H9 (cell line): ENCODE measurements at regions not wholly inside any gene's neighbourhood (a gene's known extent, or its start where the extent isn't known, plus 50 kb on each side); places are given as distances from the start of the nearest gene placed in this dataset.

Source experiments
- DNase-seq: peaks from one replicate; pipeline ENCODE4 v3.0.0-alpha.2; 2017
- H2AFZ ChIP-seq: one replicate; pipeline ENCODE4 v1.6.1; 2013; ENCODE audit warnings: mild to moderate bottlenecking, low read length, control low read depth, moderate library complexity
- H2AK5ac ChIP-seq: 2 replicates; pipeline ENCODE4 v1.6.1; 2013; ENCODE audit warnings: low read length, control low read depth, mixed read lengths; ENCODE audit not compliant: insufficient read length
- H2BK120ac ChIP-seq: one replicate; pipeline ENCODE4 v1.6.1; 2013; ENCODE audit warnings: low read depth, mild to moderate bottlenecking, low read length, control low read depth, inconsistent platforms; ENCODE audit not compliant: poor library complexity, severe bottlenecking
- H2BK12ac ChIP-seq: 2 replicates; pipeline ENCODE4 v1.6.1; 2013; ENCODE audit warnings: low read length, control low read depth, mixed read lengths, low read depth; ENCODE audit not compliant: insufficient read length
- H2BK15ac ChIP-seq: 2 replicates; pipeline ENCODE4 v1.6.1; 2013; ENCODE audit warnings: low read depth, low read length, control low read depth
- H2BK20ac ChIP-seq: one replicate; pipeline ENCODE4 v1.6.1; 2013; ENCODE audit warnings: low read depth, mild to moderate bottlenecking, low read length, control low read depth, inconsistent platforms; ENCODE audit not compliant: poor library complexity, severe bottlenecking
- H2BK5ac ChIP-seq: 2 replicates; pipeline ENCODE4 v1.6.1; 2013; ENCODE audit warnings: low read length, control low read depth, mixed read lengths; ENCODE audit not compliant: insufficient read length
- H3K14ac ChIP-seq: 2 replicates; pipeline ENCODE4 v1.6.1; 2013; ENCODE audit warnings: low read length, control low read depth; ENCODE audit not compliant: insufficient read depth
- H3K18ac ChIP-seq: 2 replicates; pipeline ENCODE4 v1.6.1; 2013; ENCODE audit warnings: low read depth, mild to moderate bottlenecking, mixed read lengths, low read length, control low read depth; ENCODE audit not compliant: insufficient read length
- H3K23ac ChIP-seq: 2 replicates; pipeline ENCODE4 v1.6.1; 2013; ENCODE audit warnings: low read length, control low read depth, mixed read lengths, low read depth; ENCODE audit not compliant: insufficient read length
- H3K23me2 ChIP-seq: 2 replicates; pipeline ENCODE4 v1.6.1; 2013; ENCODE audit warnings: low read depth, mild to moderate bottlenecking, mixed read lengths, low read length, control low read depth; ENCODE audit not compliant: insufficient read length, poor library complexity, severe bottlenecking
- H3K27ac ChIP-seq: 2 replicates; pipeline ENCODE4 v1.5.1; 2013; ENCODE audit warnings: low read length, control low read depth, mixed read lengths, low read depth; ENCODE audit not compliant: insufficient read length
- H3K27me3 ChIP-seq: 2 replicates; pipeline ENCODE4 v1.6.1; 2013; ENCODE audit warnings: low read length, control low read depth, inconsistent platforms; ENCODE audit not compliant: insufficient read depth
- H3K4ac ChIP-seq: 2 replicates; pipeline ENCODE4 v1.6.1; 2013; ENCODE audit warnings: low read depth, mild to moderate bottlenecking, control low read depth, inconsistent platforms, low read length, moderate library complexity
- H3K4me1 ChIP-seq: 2 replicates; pipeline ENCODE4 v1.6.1; 2013; ENCODE audit warnings: low read length, control low read depth, inconsistent platforms; ENCODE audit not compliant: insufficient read depth
- H3K4me2 ChIP-seq: 2 replicates; pipeline ENCODE4 v1.6.1; 2013; ENCODE audit warnings: low read length, control low read depth, mixed read lengths; ENCODE audit not compliant: insufficient read length, insufficient read depth
- H3K56ac ChIP-seq: 2 replicates; pipeline ENCODE4 v1.6.1; 2013; ENCODE audit warnings: low read depth, mild to moderate bottlenecking, mixed read lengths, low read length, control low read depth; ENCODE audit not compliant: insufficient read length
- H3K79me1 ChIP-seq: 2 replicates; pipeline ENCODE4 v1.6.1; 2013; ENCODE audit warnings: low read depth, mild to moderate bottlenecking, moderate library complexity, low read length, control low read depth, inconsistent platforms; ENCODE audit not compliant: insufficient read depth, poor library complexity, severe bottlenecking
- H3K79me2 ChIP-seq: 2 replicates; pipeline ENCODE4 v1.6.1; 2013; ENCODE audit warnings: low read length, control low read depth, inconsistent platforms; ENCODE audit not compliant: insufficient read depth
- H3K9ac ChIP-seq: 2 replicates; pipeline ENCODE4 v1.6.1; 2013; ENCODE audit warnings: low read length, control low read depth, mixed read lengths; ENCODE audit not compliant: insufficient read length; ENCODE audit errors: extremely low read depth
- H3K9me3 ChIP-seq: one replicate; pipeline ENCODE4 v1.6.1; 2013; ENCODE audit warnings: low read depth, low read length, inconsistent platforms; ENCODE audit not compliant: control insufficient read depth
- H3T11ph ChIP-seq: one replicate; pipeline ENCODE4 v1.6.1; 2013; ENCODE audit warnings: mild to moderate bottlenecking, low read length, control low read depth, inconsistent platforms
- H4K20me1 ChIP-seq: one replicate; pipeline ENCODE4 v1.6.1; 2013; ENCODE audit not compliant: control insufficient read depth, insufficient read length, insufficient read depth
- H4K5ac ChIP-seq: 2 replicates; pipeline ENCODE4 v1.6.1; 2013; ENCODE audit warnings: low read depth, mild to moderate bottlenecking, mixed read lengths, low read length, control low read depth; ENCODE audit not compliant: insufficient read length
- H4K8ac ChIP-seq: replicated peaks from 2 replicates; pipeline ENCODE4 v1.6.1; 2013; ENCODE audit warnings: low read length, control low read depth, mixed read lengths, low read depth; ENCODE audit not compliant: insufficient read length
- H4K91ac ChIP-seq: 2 replicates; pipeline ENCODE4 v1.6.1; 2013; ENCODE audit warnings: low read depth, mild to moderate bottlenecking, moderate library complexity, mixed read lengths, low read length, control low read depth; ENCODE audit not compliant: insufficient read length
- H3K27ac Mint-ChIP-seq, 3 experiments: 2 replicates in 2 of 3; 3 replicates in 1 of 3; pipeline ENCODE4 v1.8.0; 2020 to 2021; ENCODE audit warnings: mixed read lengths in 3 of 3, mild to moderate bottlenecking in 1 of 3, moderate library complexity in 1 of 3
- H3K27me3 Mint-ChIP-seq: 2 replicates; pipeline ENCODE4 v1.8.0; 2021; ENCODE audit warnings: low read depth, mild to moderate bottlenecking, moderate library complexity, mixed read lengths
- H3K36me3 Mint-ChIP-seq, 3 experiments: 2 replicates in 2 of 3; 3 replicates in 1 of 3; pipeline ENCODE4 v1.8.0; 2020 to 2021; ENCODE audit warnings: low read depth in 3 of 3, mixed read lengths in 3 of 3; ENCODE audit not compliant: insufficient read depth in 1 of 3
- H3K4me1 Mint-ChIP-seq, 2 experiments: 2 replicates each; pipeline ENCODE4 v1.8.0; 2020; ENCODE audit warnings: mixed read lengths in 2 of 2
- H3K4me3 Mint-ChIP-seq, 2 experiments: 2 replicates in 1 of 2; 3 replicates in 1 of 2; pipeline ENCODE4 v1.8.0; 2020 to 2021; ENCODE audit warnings: mild to moderate bottlenecking in 2 of 2, mixed read lengths in 2 of 2, moderate library complexity in 1 of 2
- H3K9me3 Mint-ChIP-seq, 2 experiments: 2 replicates in 1 of 2; 3 replicates in 1 of 2; pipeline ENCODE4 v1.8.0; 2020; ENCODE audit warnings: mild to moderate bottlenecking in 2 of 2, mixed read lengths in 2 of 2, moderate library complexity in 1 of 2
- CTCF ChIP-seq: fragments of 200-600 bp; sonication (generic); conservative IDR thresholded peaks from 3 replicates; pipeline ENCODE4 v1.8.0; 2021; ENCODE audit warnings: antibody characterized with exemption, mild to moderate bottlenecking
- WGBS: extraction: QIAGEN DNeasy Blood & Tissue Kit; methylation state at CpG from one replicate; pipeline ENCODE4 v1.1.7; 2013; ENCODE audit warnings: missing lambda C conversion rate, low lambda C conversion rate, mixed read lengths; ENCODE audit not compliant: insufficient read length; ENCODE audit errors: extremely low coverage; 5-methylcytosine and 5-hydroxymethylcytosine counted together

- Histone ChIP-seq H2BK5ac (no peak overlapping the region), H4K20me1 (no peaks in the 10 kb centered on the region), H3K56ac (no peak overlapping the region), H3K9me3 (no peaks in the 10 kb centered on the region), H2AK5ac (no peak overlapping the region), H3K27ac (no peak overlapping the region), H3K79me2 (no peaks in the 10 kb centered on the region), H4K5ac (no peak overlapping the region), H2BK20ac (no peak overlapping the region), H3K4me1 (no peaks in the 10 kb centered on the region), H3K18ac (no peak overlapping the region), H3K23me2 (no peaks in the 10 kb centered on the region), H2BK120ac (no peak overlapping the region), H3K79me1 (no peaks in the 10 kb centered on the region), H4K8ac (no peak overlapping the region), H3K9ac (no peak overlapping the region), H3K27me3 (no peaks in the 10 kb centered on the region), H4K91ac (no peak overlapping the region), H3K14ac (no peak overlapping the region), H2BK12ac (no peak overlapping the region), H3K4me2 (no peak overlapping the region), H3K23ac (no peak overlapping the region), H2AFZ (no peak overlapping the region), H2BK15ac (no peak overlapping the region), H3K4ac (no peak overlapping the region), H3T11ph (no peak overlapping the region)
- no peak for DNase-seq
- Mint-ChIP-seq H3K36me3 (no peaks in the 10 kb centered on the region), H3K4me1 (peaks cover 7 to 9% of the 10 kb centered on the region in 2 experiments), H3K27me3 (no peaks in the 10 kb centered on the region), H3K4me3 (no peak overlapping the region), H3K9me3 (no peaks in the 10 kb centered on the region; a peak in 1 of 5 replicates), H3K27ac (no peak overlapping the region; a peak in 1 of 7 replicates)
- no CpG with 5 or more reads among the region's 2 CpGs for WGBS
- no peak for TF ChIP-seq CTCF
Observed at GRCh38 chr18:45252474-45252873, 362.8 kb upstream of the SLC14A2 start.
